Stimulated activated naive CD8-positive, alpha-beta T cell treated with anti-CD3 and anti-CD28 coated beads, Interleukin-15, amount 100 ng/mL, for 72 hours (primary cell): ENCODE measurements at regions not wholly inside any gene's neighbourhood (a gene's known extent, or its start where the extent isn't known, plus 50 kb on each side); places are given as distances from the start of the nearest gene placed in this dataset.
"Not testable (repeated sequence)": the region's sequence is repeated elsewhere in the genome, so short reads cannot be mapped to it uniquely, and the experiment has no call there.

ENCODE experiments used
- ATAC-seq: fragments of 150-1000 bp; cut with Tn5 transposase; 2 replicates; pipeline ENCODE4 v1.10.0; 2021; ENCODE audit warnings: mild to moderate bottlenecking, moderate library complexity
- DNase-seq, 2 donors: peaks; one replicate each; pipeline ENCODE4 v3.0.0; 2021 to 2022
- H3K27ac Mint-ChIP-seq, 2 donors: one replicate each; pipeline ENCODE4 v1.8.0; 2022; ENCODE audit warnings: mild to moderate bottlenecking in 2 of 2, mixed read lengths in 2 of 2, moderate library complexity in 2 of 2
- H3K27me3 Mint-ChIP-seq: one replicate; pipeline ENCODE4 v1.8.0; 2022; ENCODE audit warnings: mixed read lengths
- H3K4me1 Mint-ChIP-seq: one replicate; pipeline ENCODE4 v1.8.0; 2022; ENCODE audit warnings: mild to moderate bottlenecking, mixed read lengths
- H3K4me3 Mint-ChIP-seq, 2 donors: one replicate each; pipeline ENCODE4 v1.8.0; 2022; ENCODE audit warnings: mild to moderate bottlenecking in 2 of 2, mixed read lengths in 2 of 2, moderate library complexity in 1 of 2
- H3K9me3 Mint-ChIP-seq, 2 donors: one replicate each; pipeline ENCODE4 v1.8.0; 2022; ENCODE audit warnings: mixed read lengths in 2 of 2

DNA sequence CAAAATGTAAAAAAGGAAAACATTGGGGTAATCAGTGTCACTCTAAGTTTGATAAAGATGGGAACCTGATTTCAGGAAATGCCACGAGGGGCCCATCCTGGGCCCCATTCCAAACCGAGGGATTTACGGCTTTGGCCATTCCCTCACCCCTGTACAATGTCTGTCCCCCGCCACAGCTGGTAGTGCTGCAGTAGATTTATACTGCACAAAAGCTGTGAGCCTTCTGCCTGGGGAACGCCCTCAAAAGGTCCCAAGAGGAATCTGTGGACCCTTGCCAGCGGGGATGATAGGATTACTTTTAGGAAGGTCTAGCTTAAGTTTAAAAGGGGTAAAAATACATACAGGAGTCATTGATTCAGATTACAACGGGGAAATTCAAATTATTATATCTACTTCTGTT, 173.4 kb upstream of the SGCG start:
- Mint-ChIP-seq H3K4me1 (no peaks in the 10 kb centered on the region), H3K27me3 (peaks cover 7% of the 10 kb centered on the region), H3K9me3 (peaks cover 3 to 13% of the 10 kb centered on the region in 2 donors), H3K27ac (no peak overlapping the region), H3K4me3 (no peak overlapping the region)
- no peak for DNase-seq
- ATAC-seq = no peak

DNA sequence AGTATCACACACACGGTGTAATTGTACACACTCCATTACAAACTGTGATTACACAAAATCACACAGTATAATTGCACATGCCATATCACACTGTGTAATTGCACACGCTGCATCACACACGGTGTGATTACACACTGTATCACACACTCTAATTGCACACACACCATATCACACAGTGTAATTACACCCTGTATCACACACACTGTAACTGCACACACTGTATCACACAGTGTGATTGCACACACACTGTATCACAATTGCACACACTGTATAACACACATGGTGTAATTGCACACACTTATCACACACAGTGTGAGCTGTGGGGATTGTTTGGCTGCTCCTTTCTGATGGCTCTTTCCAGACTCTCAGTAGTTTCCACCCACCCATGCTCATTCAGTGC, 162.6 kb upstream of the SGCG start:
- DNase-seq = no peak
- Mint-ChIP-seq H3K27ac (no peak overlapping the region), H3K9me3 (peaks cover 0 to 5% of the 10 kb centered on the region in 2 donors), H3K4me1 (no peaks in the 10 kb centered on the region), H3K4me3 (no peak overlapping the region), H3K27me3 (peaks cover 8% of the 10 kb centered on the region)
- ATAC-seq = no peak

GRCh38 chr13:23020246-23020843, 160.4 kb upstream of the SGCG start:
- no peak overlapping the region for H3K27ac Mint-ChIP-seq
- DNase-seq (peak; percentile 20 to 27), ATAC-seq (peak; percentile 77)
- H3K27me3 Mint-ChIP-seq = peaks cover 8% of the 10 kb centered on the region
- no peaks in the 10 kb centered on the region for H3K4me1 Mint-ChIP-seq
- H3K9me3 Mint-ChIP-seq = no peaks in the 10 kb centered on the region
- H3K4me3 Mint-ChIP-seq = no peak overlapping the region

- peaks cover 8% of the 10 kb centered on the region for H3K27me3 Mint-ChIP-seq
- ATAC-seq (no peak), DNase-seq (no peak)
- no peak overlapping the region for H3K27ac Mint-ChIP-seq
- H3K4me1 Mint-ChIP-seq = no peaks in the 10 kb centered on the region
- H3K4me3 Mint-ChIP-seq = no peak overlapping the region
- no peaks in the 10 kb centered on the region for H3K9me3 Mint-ChIP-seq
Measured at GRCh38 chr13:23021906-23022305, 158.9 kb upstream of the SGCG start.

- no peaks in the 10 kb centered on the region for H3K9me3 Mint-ChIP-seq
Measured at GRCh38 chr13:23022704-23023103, 158.1 kb upstream of the SGCG start.

GRCh38 chr13:23025864-23026608, 154.7 kb upstream of the SGCG start:
- Mint-ChIP-seq H3K27me3 (peaks cover 20% of the 10 kb centered on the region), H3K9me3 (no peaks in the 10 kb centered on the region), H3K27ac (no peak overlapping the region), H3K4me3 (no peak overlapping the region), H3K4me1 (no peaks in the 10 kb centered on the region)
- ATAC-seq (no peak), DNase-seq (no peak)

More at GRCh38 chr13:23022704-23023103, 158.1 kb upstream of the SGCG start:
- Mint-ChIP-seq H3K27me3 (peaks cover 8% of the 10 kb centered on the region), H3K4me1 (no peaks in the 10 kb centered on the region), H3K4me3 (no peak overlapping the region), H3K27ac (no peak overlapping the region)
- ATAC-seq = no peak
- no peak for DNase-seq

- H3K27me3 Mint-ChIP-seq = no peaks in the 10 kb centered on the region
- DNase-seq = no peak
- no peaks in the 10 kb centered on the region for H3K4me1 Mint-ChIP-seq
- no peak for ATAC-seq
- no peak overlapping the region for H3K4me3 Mint-ChIP-seq
- no peak overlapping the region for H3K27ac Mint-ChIP-seq
- no peaks in the 10 kb centered on the region for H3K9me3 Mint-ChIP-seq
Measured at GRCh38 chr13:23039266-23039935, 141.4 kb upstream of the SGCG start.

GRCh38 chr13:23042181-23042580, 138.6 kb upstream of the SGCG start:
- Mint-ChIP-seq H3K4me3 (no peak overlapping the region), H3K9me3 (no peaks in the 10 kb centered on the region), H3K27ac (no peak overlapping the region), H3K27me3 (no peaks in the 10 kb centered on the region), H3K4me1 (no peaks in the 10 kb centered on the region)
- ATAC-seq = no peak
- no peak for DNase-seq

DNA sequence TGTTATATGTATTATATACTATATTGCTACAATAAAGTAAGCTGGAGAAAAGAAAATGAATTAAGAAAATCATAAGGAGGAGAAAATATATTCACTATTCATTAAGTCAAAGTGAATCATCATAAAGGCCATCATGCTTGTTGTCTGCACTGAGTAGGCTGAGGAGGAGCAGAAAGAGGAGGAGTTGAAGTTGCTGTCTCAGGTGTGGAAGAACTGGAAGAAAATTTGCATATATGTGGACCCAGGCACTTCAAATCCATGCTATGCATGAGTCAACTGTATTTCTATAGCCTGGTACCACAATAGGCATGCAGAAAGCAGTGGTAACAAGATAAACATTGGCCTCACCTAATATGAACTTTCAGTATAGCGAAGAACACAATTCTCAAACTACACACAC, 135.9 kb upstream of the SGCG start:
- ATAC-seq (no peak), DNase-seq (no peak)
- Mint-ChIP-seq H3K4me3 (no peak overlapping the region), H3K4me1 (no peaks in the 10 kb centered on the region), H3K9me3 (no peaks in the 10 kb centered on the region), H3K27me3 (no peaks in the 10 kb centered on the region), H3K27ac (no peak overlapping the region)

GRCh38 chr13:23050126-23050525, 130.7 kb upstream of the SGCG start:
- no peaks in the 10 kb centered on the region for H3K9me3 Mint-ChIP-seq
- no peaks in the 10 kb centered on the region for H3K27me3 Mint-ChIP-seq
- H3K4me1 Mint-ChIP-seq = no peaks in the 10 kb centered on the region
- ATAC-seq = no peak
- H3K27ac Mint-ChIP-seq = no peak overlapping the region
- DNase-seq = no peak
- H3K4me3 Mint-ChIP-seq = no peak overlapping the region

GRCh38 chr13:23053711-23054110, 127.1 kb upstream of the SGCG start:
- not testable (repeated sequence) for H3K9me3 Mint-ChIP-seq, H3K27me3 Mint-ChIP-seq, H3K4me3 Mint-ChIP-seq, DNase-seq, H3K27ac Mint-ChIP-seq, ATAC-seq, H3K4me1 Mint-ChIP-seq

- H3K9me3 Mint-ChIP-seq = no peaks in the 10 kb centered on the region
- no peaks in the 10 kb centered on the region for H3K4me1 Mint-ChIP-seq
- DNase-seq (no peak), ATAC-seq (no peak)
- H3K4me3 Mint-ChIP-seq = no peak overlapping the region
- no peaks in the 10 kb centered on the region for H3K27me3 Mint-ChIP-seq
- no peak overlapping the region for H3K27ac Mint-ChIP-seq
Measured at GRCh38 chr13:23059173-23059572, 121.6 kb upstream of the SGCG start.

DNA sequence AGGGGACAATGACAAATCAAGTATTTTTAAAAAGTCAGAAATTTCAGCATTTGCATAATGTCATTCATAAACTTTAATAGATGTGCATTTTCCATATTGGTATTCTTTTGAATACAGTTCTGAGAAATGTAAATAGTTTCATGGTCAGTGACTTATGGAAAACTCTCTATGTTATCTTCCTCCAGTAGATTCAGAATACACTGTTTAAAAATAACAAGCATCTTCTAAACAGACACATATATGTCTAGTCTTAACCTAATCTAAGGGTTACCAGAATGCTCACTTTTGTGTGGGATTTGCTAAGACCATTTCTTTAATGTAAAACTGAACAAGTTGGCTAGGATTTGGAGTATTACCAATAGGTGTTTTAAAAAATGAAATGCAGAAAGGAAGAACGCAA, 119.8 kb upstream of the SGCG start:
- Mint-ChIP-seq H3K4me1 (no peaks in the 10 kb centered on the region), H3K9me3 (no peaks in the 10 kb centered on the region), H3K4me3 (no peak overlapping the region), H3K27me3 (no peaks in the 10 kb centered on the region), H3K27ac (no peak overlapping the region)
- ATAC-seq (no peak), DNase-seq (no peak)

- ATAC-seq (no peak), DNase-seq (no peak)
- Mint-ChIP-seq H3K4me1 (no peaks in the 10 kb centered on the region), H3K9me3 (peaks cover 0 to 13% of the 10 kb centered on the region in 2 donors), H3K4me3 (no peak overlapping the region), H3K27ac (no peak overlapping the region), H3K27me3 (peaks cover 7% of the 10 kb centered on the region)
Measured at GRCh38 chr13:23067129-23067528, 113.7 kb upstream of the SGCG start.

- no peak for DNase-seq
- Mint-ChIP-seq H3K4me3 (no peak overlapping the region), H3K4me1 (no peaks in the 10 kb centered on the region), H3K9me3 (peaks cover 0 to 13% of the 10 kb centered on the region in 2 donors), H3K27ac (no peak overlapping the region), H3K27me3 (peaks cover 7% of the 10 kb centered on the region)
- no peak for ATAC-seq
Measured at GRCh38 chr13:23069566-23069965, 111.2 kb upstream of the SGCG start.

GRCh38 chr13:23074075-23074828, 106.5 kb upstream of the SGCG start:
- DNase-seq (no peak), ATAC-seq (no peak)
- Mint-ChIP-seq H3K27ac (no peak overlapping the region), H3K9me3 (peaks cover 0 to 13% of the 10 kb centered on the region in 2 donors), H3K27me3 (peaks cover 7% of the 10 kb centered on the region), H3K4me1 (no peaks in the 10 kb centered on the region), H3K4me3 (no peak overlapping the region)
